ENCODE measurements at regions not wholly inside any gene's neighbourhood (a gene's known extent, or its start where the extent isn't known, plus 50 kb on each side); places are given as distances from the start of the nearest gene placed in this dataset.

- Histone ChIP-seq H3K27me3 (no peaks in the 10 kb centered on the region), H3K4me1 (peaks cover 0 to 5% (median 3%) of the 10 kb centered on the region in 4 donors), H3K27ac (no peak overlapping the region), H3K9me3 (no peaks in the 10 kb centered on the region), H3K36me3 (no peaks in the 10 kb centered on the region), H3K4me3 (no peak overlapping the region)
- TF ChIP-seq POLR2A (IDR thresholded peaks at IDR 0.05) (no peak), EP300 (IDR thresholded peaks at IDR 0.05) (no peak)
- ATAC-seq (ENCODE audit: low FRiP score in 2 of 2) (no peak), DNase-seq (no peak)
- WGBS, 2 donors: 48 to 51% methylated on average over 6 of the region's 6 CpGs
Observed at GRCh38 chr10:130636313-130636930, 500.2 kb downstream of the GLRX3 start.

- DNase-seq: no peak
Observed at GRCh38 chr10:130637089-130637676, 501.0 kb downstream of the GLRX3 start.

GRCh38 chr10:130638991-130639390, 502.8 kb downstream of the GLRX3 start:
- H3K9me3 ChIP-seq: no peaks in the 10 kb centered on the region
- WGBS, 2 donors: 71 to 72% methylated on average over 4 of the region's 4 CpGs
- H3K4me1 ChIP-seq: peaks cover 0 to 4% (median 0%) of the 10 kb centered on the region in 4 donors
- ATAC-seq (ENCODE audit: low FRiP score in 2 of 2) (no peak), DNase-seq (no peak)
- H3K4me3 ChIP-seq: no peak overlapping the region
- no peak overlapping the region for H3K27ac ChIP-seq
- H3K27me3 ChIP-seq: no peaks in the 10 kb centered on the region
- TF ChIP-seq CTCF (IDR thresholded peaks at IDR 0.05) (no peak), EP300 (IDR thresholded peaks at IDR 0.05) (no peak), POLR2A (IDR thresholded peaks at IDR 0.05) (no peak), POLR2AphosphoS5 (IDR thresholded peaks at IDR 0.05) (no peak)
- no peaks in the 10 kb centered on the region for H3K36me3 ChIP-seq

More at GRCh38 chr10:130637089-130637676, 501.0 kb downstream of the GLRX3 start:
- H3K4me1 ChIP-seq: peaks cover 0 to 4% (median 0%) of the 10 kb centered on the region in 4 donors
- no peak for TF ChIP-seq POLR2A (IDR thresholded peaks at IDR 0.05)
- TF ChIP-seq EP300 (IDR thresholded peaks at IDR 0.05): no peak
- no peak for TF ChIP-seq CTCF (IDR thresholded peaks at IDR 0.05)
- TF ChIP-seq POLR2AphosphoS5 (IDR thresholded peaks at IDR 0.05): no peak
- no peaks in the 10 kb centered on the region for H3K36me3 ChIP-seq
- H3K27ac ChIP-seq: no peak overlapping the region
- H3K9me3 ChIP-seq: no peaks in the 10 kb centered on the region
- H3K27me3 ChIP-seq: no peaks in the 10 kb centered on the region
- no peak for ATAC-seq (ENCODE audit: low FRiP score in 2 of 2)
- no peak overlapping the region for H3K4me3 ChIP-seq
- WGBS, 2 donors: 42 to 43% methylated on average over 4 of the region's 4 CpGs

- WGBS, 2 donors: 92 to 94% methylated on average over 4 of the region's 4 CpGs
Observed at GRCh38 chr10:130642926-130643325, 506.7 kb downstream of the GLRX3 start.

GRCh38 chr10:130647341-130647740, 511.1 kb downstream of the GLRX3 start:
- H3K36me3 ChIP-seq: no peaks in the 10 kb centered on the region
- no peak overlapping the region for H3K27ac ChIP-seq
- no peaks in the 10 kb centered on the region for H3K27me3 ChIP-seq
- DNase-seq: no peak
- H3K4me1 ChIP-seq: no peaks in the 10 kb centered on the region
- no peaks in the 10 kb centered on the region for H3K9me3 ChIP-seq
- 68 to 90% methylated on average over 3 to 6 of the region's 6 CpGs for WGBS, 2 donors
- TF ChIP-seq POLR2A (IDR thresholded peaks at IDR 0.05): no peak
- TF ChIP-seq CTCF (IDR thresholded peaks at IDR 0.05): no peak
- TF ChIP-seq EP300 (IDR thresholded peaks at IDR 0.05): no peak
- TF ChIP-seq POLR2AphosphoS5 (IDR thresholded peaks at IDR 0.05): no peak
- no peak for ATAC-seq (ENCODE audit: low FRiP score in 2 of 2)
- no peak overlapping the region for H3K4me3 ChIP-seq

More at GRCh38 chr10:130642926-130643325, 506.7 kb downstream of the GLRX3 start:
- H3K27me3 ChIP-seq: no peaks in the 10 kb centered on the region
- ATAC-seq (ENCODE audit: low FRiP score in 2 of 2) (no peak), DNase-seq (no peak)
- H3K27ac ChIP-seq: no peak overlapping the region
- no peak overlapping the region for H3K4me3 ChIP-seq
- TF ChIP-seq POLR2A (IDR thresholded peaks at IDR 0.05): no peak
- TF ChIP-seq EP300 (IDR thresholded peaks at IDR 0.05): no peak
- no peak for TF ChIP-seq CTCF (IDR thresholded peaks at IDR 0.05)
- no peak for TF ChIP-seq POLR2AphosphoS5 (IDR thresholded peaks at IDR 0.05)
- no peaks in the 10 kb centered on the region for H3K9me3 ChIP-seq
- no peaks in the 10 kb centered on the region for H3K4me1 ChIP-seq
- no peaks in the 10 kb centered on the region for H3K36me3 ChIP-seq
